ENCODE measurements at regions not wholly inside any gene's neighbourhood (a gene's known extent, or its start where the extent isn't known, plus 50 kb on each side); places are given as distances from the start of the nearest gene placed in this dataset.

- Histone ChIP-seq H3K4me2 (ENCODE audit: insufficient read depth in 1 of 2, low read depth in 2 of 2, low read length in 2 of 2) (no peak overlapping the region), H3K4me3 (ENCODE audit: extremely low read depth in 1 of 4, insufficient read depth in 2 of 4, low read depth in 3 of 4, low read length in 4 of 4) (no peak overlapping the region), H2AK5ac (ENCODE audit: low read depth, low read length) (no peak overlapping the region), H4K5ac (ENCODE audit: insufficient read length, low read depth, low read length) (no peak overlapping the region), H2BK20ac (ENCODE audit: low read length) (no peak overlapping the region), H2AFZ (ENCODE audit: low read length) (no peak overlapping the region), H3K4ac (replicated peaks; ENCODE audit: insufficient read length, low read depth, low read length) (no peak overlapping the region), H3K23ac (ENCODE audit: insufficient read length) (no peak overlapping the region), H4K91ac (replicated peaks; ENCODE audit: insufficient read length, low read length) (no peak overlapping the region), H3K23me2 (ENCODE audit: low read depth, low read length) (no peaks in the 10 kb centered on the region), H3K79me1 (ENCODE audit: low read depth, low read length) (no peaks in the 10 kb centered on the region), H4K8ac (ENCODE audit: extremely low read depth, insufficient read depth, low read length) (no peak overlapping the region), H4K20me1 (replicated peaks in 1 of 2; ENCODE audit: control insufficient read depth in 1 of 2, insufficient read depth in 2 of 2, low read length in 2 of 2) (no peaks in the 10 kb centered on the region), H3K4me1 (replicated peaks in 1 of 4; ENCODE audit: control insufficient read depth in 3 of 4, insufficient read depth in 4 of 4, low read length in 3 of 4) (no peaks in the 10 kb centered on the region), H3K18ac (ENCODE audit: extremely low read depth, low read length) (no peak overlapping the region), H2BK12ac (ENCODE audit: low read depth, low read length) (no peak overlapping the region), H3K14ac (ENCODE audit: insufficient read length) (no peak overlapping the region), H3K9ac (replicated peaks in 1 of 4; ENCODE audit: extremely low read depth in 1 of 4, low read depth in 3 of 4, low read length in 3 of 4) (no peak overlapping the region), H3K36me3 (ENCODE audit: control insufficient read depth in 2 of 4, insufficient read depth in 4 of 4, low read length in 3 of 4) (no peaks in the 10 kb centered on the region), H3K27me3 (replicated peaks in 1 of 4; ENCODE audit: control insufficient read depth in 3 of 4, extremely low read depth in 1 of 4, insufficient read depth in 3 of 4, low read length in 3 of 4) (peaks cover 0 to 1% (median 0%) of the 10 kb centered on the region in 4 experiments; a peak in 1 of 7 replicates), H2BK15ac (ENCODE audit: low read length) (no peak overlapping the region), H3K79me2 (ENCODE audit: control insufficient read depth in 1 of 2, insufficient read depth in 2 of 2, low read length in 2 of 2) (no peaks in the 10 kb centered on the region), H3K56ac (replicated peaks; ENCODE audit: insufficient read length, low read depth, low read length) (no peak overlapping the region), H3K27ac (ENCODE audit: low read depth, low read length) (no peak overlapping the region), H2BK5ac (ENCODE audit: low read depth, low read length) (no peak overlapping the region), H2BK120ac (replicated peaks; ENCODE audit: low read depth, low read length) (no peak overlapping the region), H3K9me3 (ENCODE audit: insufficient read depth in 2 of 2, low read depth in 1 of 2, low read length in 1 of 2) (no peaks in the 10 kb centered on the region; a peak in 1 of 4 replicates)
- CTCF ChIA-PET (ENCODE audit: partially characterized antibody): no interaction called here
- POLR2A ChIA-PET (ENCODE audit: partially characterized antibody): no interaction called here
- no peak for DNase-seq (ENCODE audit: low read depth in 1 of 2, low spot score in 2 of 2)
- no peak for FAIRE-seq
- no peak for TF ChIP-seq SP4 (IDR thresholded peaks at IDR 0.05; ENCODE audit: low read length)
- no peak for TF ChIP-seq CHD7 (IDR thresholded peaks at IDR 0.05; ENCODE audit: insufficient replicate concordance, low read length)
Measured at GRCh38 chr4:11216520-11216919, 212.2 kb downstream of the HS3ST1 start.

All from H1 (cell line).